ENCODE measurements at regions not wholly inside any gene's neighbourhood (a gene's known extent, or its start where the extent isn't known, plus 50 kb on each side); places are given as distances from the start of the nearest gene placed in this dataset.

- in situ Hi-C loops (cut with HindIII; ENCODE audit: low sequenced_read_pairs): no loop called here
- H3K4me3 ChIP-seq (ENCODE audit: low read depth, low read length): no peak overlapping the region
- no peak for DNase-seq (ENCODE audit: low read depth)
- no peak for TF ChIP-seq CTCF (IDR thresholded peaks at IDR 0.05; ENCODE audit: low read depth, low read length, missing control alignments)
Observed at GRCh38 chr12:45637242-45637641, 92.3 kb upstream of the ARID2 start.

GRCh38 chr12:45637706-45638105, 91.8 kb upstream of the ARID2 start:
- H3K4me3 ChIP-seq (ENCODE audit: low read depth, low read length): no peak overlapping the region
- DNase-seq (ENCODE audit: low read depth): peak; percentile 38
- in situ Hi-C loops (cut with HindIII; ENCODE audit: low sequenced_read_pairs): no loop called here
- TF ChIP-seq CTCF (IDR thresholded peaks at IDR 0.05; ENCODE audit: low read depth, low read length, missing control alignments): no peak

GRCh38 chr12:45638386-45638785, 91.1 kb upstream of the ARID2 start:
- in situ Hi-C loops (cut with HindIII; ENCODE audit: low sequenced_read_pairs): no loop called here
- no peak for TF ChIP-seq CTCF (IDR thresholded peaks at IDR 0.05; ENCODE audit: low read depth, low read length, missing control alignments)
- H3K4me3 ChIP-seq (ENCODE audit: low read depth, low read length): no peak overlapping the region
- DNase-seq (ENCODE audit: low read depth): no peak

- in situ Hi-C loops (cut with HindIII; ENCODE audit: low sequenced_read_pairs): no loop called here
- no peak for TF ChIP-seq CTCF (IDR thresholded peaks at IDR 0.05; ENCODE audit: low read depth, low read length, missing control alignments)
- DNase-seq (ENCODE audit: low read depth): no peak
- H3K4me3 ChIP-seq (ENCODE audit: low read depth, low read length): no peak overlapping the region
Observed at GRCh38 chr12:45644541-45644940, 85.0 kb upstream of the ARID2 start.

GRCh38 chr12:45646851-45647581, 82.5 kb upstream of the ARID2 start:
- no peak for DNase-seq (ENCODE audit: low read depth)
- TF ChIP-seq CTCF (IDR thresholded peaks at IDR 0.05; ENCODE audit: low read depth, low read length, missing control alignments): no peak
- in situ Hi-C loops (cut with HindIII; ENCODE audit: low sequenced_read_pairs): no loop called here
- H3K4me3 ChIP-seq (ENCODE audit: low read depth, low read length): no peak overlapping the region

- TF ChIP-seq CTCF (IDR thresholded peaks at IDR 0.05; ENCODE audit: low read depth, low read length, missing control alignments): no peak
- in situ Hi-C loops (cut with HindIII; ENCODE audit: low sequenced_read_pairs): no loop called here
- H3K4me3 ChIP-seq (ENCODE audit: low read depth, low read length): no peak overlapping the region
- no peak for DNase-seq (ENCODE audit: low read depth)
Observed at GRCh38 chr12:45648070-45648469, 81.4 kb upstream of the ARID2 start.
